GM06990 (cell line): ENCODE measurements at regions not wholly inside any gene's neighbourhood (a gene's known extent, or its start where the extent isn't known, plus 50 kb on each side); places are given as distances from the start of the nearest gene placed in this dataset.

Source experiments
- DNase-seq: peaks from one replicate; pipeline ENCODE4 v3.0.0-alpha.2; 2011; ENCODE audit not compliant: insufficient read length; ENCODE audit errors: extremely low read depth
- H3K27me3 ChIP-seq: replicated peaks from 2 replicates; pipeline ENCODE4 v1.6.0; 2011; ENCODE audit warnings: low read length; ENCODE audit not compliant: control insufficient read depth, insufficient read depth
- H3K36me3 ChIP-seq: 2 replicates; pipeline ENCODE4 v1.5.1; 2011; ENCODE audit warnings: low read length; ENCODE audit not compliant: control insufficient read depth, insufficient read depth
- H3K4me3 ChIP-seq: replicated peaks from 2 replicates; pipeline ENCODE4 v1.5.1; 2011; ENCODE audit warnings: low read depth, mild to moderate bottlenecking, control low read depth, low read length
- TF ChIP-seq, protein P1 (sequence below): IDR thresholded peaks from 2 replicates; pipeline ENCODE4 v1.5.1; 2011; ENCODE audit warnings: low read length, control low read depth, mild to moderate bottlenecking, inconsistent platforms; ENCODE audit not compliant: insufficient read depth, poor library complexity, severe bottlenecking

DNA sequence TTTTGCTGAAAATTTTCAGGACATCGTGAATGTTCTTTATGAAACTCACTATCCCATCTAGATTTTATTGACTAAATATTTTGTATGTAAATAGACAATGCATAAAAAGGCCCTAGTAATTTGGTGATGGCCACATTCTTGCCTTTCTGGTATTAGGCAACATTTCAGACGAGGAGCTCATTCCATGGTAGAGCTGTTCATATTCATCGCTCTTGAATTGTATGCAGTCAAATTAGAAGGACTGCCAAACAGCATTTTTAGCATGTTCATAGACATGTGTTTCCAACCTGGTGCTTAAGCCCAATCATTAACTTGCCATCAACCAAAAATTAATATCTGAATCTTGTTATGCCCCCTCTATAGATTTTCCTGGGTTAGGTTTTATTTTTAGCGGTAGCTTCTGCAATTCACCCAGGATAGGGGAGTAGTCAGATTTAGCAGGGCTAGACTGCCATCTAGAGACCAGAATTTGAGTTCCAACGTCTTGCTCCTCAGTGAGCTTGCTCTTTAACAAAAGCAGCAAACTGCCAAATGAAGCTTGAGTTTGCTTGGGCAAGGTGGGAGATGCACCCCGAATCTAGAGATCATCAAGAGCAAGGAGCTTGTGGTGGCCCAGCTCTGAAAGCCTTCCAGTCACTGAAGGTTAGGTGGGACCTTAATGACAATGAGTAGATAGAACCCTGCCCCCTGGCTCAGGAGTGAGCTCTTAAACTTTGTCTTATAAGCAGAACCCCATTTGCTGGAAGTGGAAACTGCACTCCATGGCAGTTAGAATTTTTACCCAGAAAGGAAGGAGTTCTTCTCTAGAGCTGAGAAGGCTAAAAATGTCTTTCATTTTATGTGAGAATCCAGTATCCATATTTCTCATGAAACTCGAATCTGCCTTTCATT lies 456.2 kb downstream of the RASEF start:
- DNase-seq = no peak
- H3K27me3 ChIP-seq = no peaks in the 10 kb centered on the region
- no peak overlapping the region for H3K4me3 ChIP-seq
- H3K36me3 ChIP-seq = no peaks in the 10 kb centered on the region
- TF ChIP-seq, protein P1, sequence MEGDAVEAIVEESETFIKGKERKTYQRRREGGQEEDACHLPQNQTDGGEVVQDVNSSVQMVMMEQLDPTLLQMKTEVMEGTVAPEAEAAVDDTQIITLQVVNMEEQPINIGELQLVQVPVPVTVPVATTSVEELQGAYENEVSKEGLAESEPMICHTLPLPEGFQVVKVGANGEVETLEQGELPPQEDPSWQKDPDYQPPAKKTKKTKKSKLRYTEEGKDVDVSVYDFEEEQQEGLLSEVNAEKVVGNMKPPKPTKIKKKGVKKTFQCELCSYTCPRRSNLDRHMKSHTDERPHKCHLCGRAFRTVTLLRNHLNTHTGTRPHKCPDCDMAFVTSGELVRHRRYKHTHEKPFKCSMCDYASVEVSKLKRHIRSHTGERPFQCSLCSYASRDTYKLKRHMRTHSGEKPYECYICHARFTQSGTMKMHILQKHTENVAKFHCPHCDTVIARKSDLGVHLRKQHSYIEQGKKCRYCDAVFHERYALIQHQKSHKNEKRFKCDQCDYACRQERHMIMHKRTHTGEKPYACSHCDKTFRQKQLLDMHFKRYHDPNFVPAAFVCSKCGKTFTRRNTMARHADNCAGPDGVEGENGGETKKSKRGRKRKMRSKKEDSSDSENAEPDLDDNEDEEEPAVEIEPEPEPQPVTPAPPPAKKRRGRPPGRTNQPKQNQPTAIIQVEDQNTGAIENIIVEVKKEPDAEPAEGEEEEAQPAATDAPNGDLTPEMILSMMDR = peak; percentile 30

DNA sequence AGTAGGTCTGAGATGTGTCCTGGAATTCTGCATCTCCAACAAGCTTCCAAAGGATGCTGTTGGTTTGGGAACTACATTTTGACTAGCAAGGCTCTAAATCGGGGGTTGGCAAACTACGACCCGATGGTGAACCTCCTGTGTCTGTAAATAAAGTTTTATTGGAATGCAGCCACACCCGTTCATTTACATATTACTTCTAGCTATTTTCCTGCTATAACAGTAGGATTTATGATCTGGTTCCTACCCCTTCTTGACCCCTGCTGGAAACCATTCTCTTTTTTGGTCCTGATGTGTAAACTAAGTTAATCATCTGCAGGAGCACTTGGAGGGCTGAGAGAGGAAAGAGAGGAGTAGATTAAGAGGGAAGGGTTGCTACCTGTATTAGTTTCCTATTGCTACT lies 454.5 kb downstream of the RASEF start:
- no peaks in the 10 kb centered on the region for H3K27me3 ChIP-seq
- DNase-seq = no peak
- TF ChIP-seq, protein P1 = no peak
- no peak overlapping the region for H3K4me3 ChIP-seq
- H3K36me3 ChIP-seq = no peaks in the 10 kb centered on the region

DNA sequence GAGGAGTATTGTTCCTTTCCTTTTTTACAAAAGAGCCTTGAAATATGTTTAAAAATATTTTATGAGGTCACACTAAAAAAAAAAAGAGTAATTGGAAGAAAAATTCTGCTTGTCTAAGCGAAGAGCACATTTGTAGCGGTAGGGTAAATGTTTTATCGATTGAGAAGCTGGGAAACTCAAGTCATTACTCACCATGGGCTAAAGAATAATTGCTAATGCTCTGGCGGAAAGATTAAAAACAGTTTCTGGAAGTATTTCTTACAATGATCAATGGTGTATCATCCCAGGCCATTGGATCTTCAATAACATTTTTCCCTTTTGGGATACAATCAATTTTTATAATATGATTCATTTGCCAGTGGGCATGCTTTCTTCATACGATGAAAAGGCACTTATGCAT lies 450.0 kb downstream of the RASEF start:
- TF ChIP-seq, protein P1 = no peak
- DNase-seq = no peak
- no peaks in the 10 kb centered on the region for H3K27me3 ChIP-seq
- H3K4me3 ChIP-seq = no peak overlapping the region
- H3K36me3 ChIP-seq = no peaks in the 10 kb centered on the region

- H3K27me3 ChIP-seq = no peaks in the 10 kb centered on the region
- no peak for DNase-seq
- no peaks in the 10 kb centered on the region for H3K36me3 ChIP-seq
- TF ChIP-seq, protein P1 = no peak
- H3K4me3 ChIP-seq = no peak overlapping the region
Observed at GRCh38 chr9:82613498-82613897, 449.4 kb downstream of the RASEF start.

DNA sequence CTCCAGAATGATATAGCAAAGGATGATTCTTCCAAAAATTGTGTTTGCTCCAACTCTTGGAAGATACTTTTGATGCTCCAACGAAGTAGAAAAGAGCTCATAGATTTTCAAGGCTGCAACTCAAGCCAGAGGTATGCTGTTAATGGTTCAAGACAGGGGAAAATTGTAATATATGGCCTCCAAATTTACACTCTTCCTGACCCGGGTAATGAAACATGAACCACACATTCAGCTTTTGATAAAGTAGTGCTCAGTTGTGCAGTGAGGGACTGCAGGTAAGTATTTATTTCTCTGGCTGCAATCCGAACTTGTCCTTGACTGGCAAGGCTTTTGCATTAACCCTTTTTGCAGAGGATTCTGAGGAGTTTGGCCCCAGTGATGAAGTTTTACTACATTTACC lies 446.4 kb downstream of the RASEF start:
- Histone ChIP-seq H3K4me3 (no peak overlapping the region), H3K27me3 (no peaks in the 10 kb centered on the region), H3K36me3 (no peaks in the 10 kb centered on the region)
- DNase-seq = no peak
- TF ChIP-seq, protein P1 = no peak
